ENCODE measurements at regions not wholly inside any gene's neighbourhood (a gene's known extent, or its start where the extent isn't known, plus 50 kb on each side); places are given as distances from the start of the nearest gene placed in this dataset.

GRCh38 chr9:95669253-95669652 lies 152.5 kb upstream of the PTCH1 start:
- Histone ChIP-seq H3K4me3 (no peak overlapping the region), H3K36me3 (no peaks in the 10 kb centered on the region), H3K4me1 (ENCODE audit: control insufficient read depth in 1 of 2, low read depth in 2 of 2) (peaks cover 0 to under 1% of the 10 kb centered on the region in 2 donors), H3K27ac (no peak overlapping the region), H3K9me3 (no peaks in the 10 kb centered on the region), H3K27me3 (replicated peaks; ENCODE audit: insufficient read depth) (no peaks in the 10 kb centered on the region)
- DNase-seq (ENCODE audit: low spot score) (no peak), ATAC-seq (ENCODE audit: insufficient number of reproducible peaks, low FRiP score, low read depth) (no peak)
- TF ChIP-seq CTCF (IDR thresholded peaks at IDR 0.05): no peak

- ATAC-seq (ENCODE audit: insufficient number of reproducible peaks, low FRiP score, low read depth) (no peak), DNase-seq (ENCODE audit: low spot score) (no peak)
- no peak for TF ChIP-seq CTCF (IDR thresholded peaks at IDR 0.05)
- no peaks in the 10 kb centered on the region for H3K36me3 ChIP-seq
- H3K27me3 ChIP-seq (replicated peaks; ENCODE audit: insufficient read depth): no peaks in the 10 kb centered on the region
- no peaks in the 10 kb centered on the region for H3K4me1 ChIP-seq (ENCODE audit: control insufficient read depth in 1 of 2, low read depth in 2 of 2)
- H3K4me3 ChIP-seq: no peak overlapping the region
- H3K27ac ChIP-seq: no peak overlapping the region
- H3K9me3 ChIP-seq: no peaks in the 10 kb centered on the region
Observed at GRCh38 chr9:95667789-95668188, 151.0 kb upstream of the PTCH1 start.

GRCh38 chr9:95666785-95667155 lies 150.0 kb upstream of the PTCH1 start:
- no peak for TF ChIP-seq CTCF (IDR thresholded peaks at IDR 0.05)
- no peak for ATAC-seq (ENCODE audit: insufficient number of reproducible peaks, low FRiP score, low read depth)

GRCh38 chr9:95666096-95666784 lies 149.5 kb upstream of the PTCH1 start:
- TF ChIP-seq CTCF (IDR thresholded peaks at IDR 0.05): no peak
- Histone ChIP-seq H3K4me3 (no peak overlapping the region), H3K36me3 (no peaks in the 10 kb centered on the region), H3K27ac (no peak overlapping the region), H3K9me3 (no peaks in the 10 kb centered on the region), H3K4me1 (ENCODE audit: control insufficient read depth in 1 of 2, low read depth in 2 of 2) (no peaks in the 10 kb centered on the region), H3K27me3 (replicated peaks; ENCODE audit: insufficient read depth) (no peaks in the 10 kb centered on the region)
- DNase-seq (ENCODE audit: low spot score): no peak
- no peak for ATAC-seq (ENCODE audit: insufficient number of reproducible peaks, low FRiP score, low read depth)

More at GRCh38 chr9:95666785-95667155, 150.0 kb upstream of the PTCH1 start:
- Histone ChIP-seq H3K36me3 (no peaks in the 10 kb centered on the region), H3K27ac (no peak overlapping the region), H3K4me1 (ENCODE audit: control insufficient read depth in 1 of 2, low read depth in 2 of 2) (no peaks in the 10 kb centered on the region), H3K4me3 (no peak overlapping the region), H3K27me3 (replicated peaks; ENCODE audit: insufficient read depth) (no peaks in the 10 kb centered on the region), H3K9me3 (no peaks in the 10 kb centered on the region)
- no peak for DNase-seq (ENCODE audit: low spot score)

GRCh38 chr9:95653246-95653645 lies 136.5 kb upstream of the PTCH1 start:
- ATAC-seq (ENCODE audit: insufficient number of reproducible peaks, low FRiP score, low read depth) (no peak), DNase-seq (ENCODE audit: low spot score) (no peak)
- no peaks in the 10 kb centered on the region for H3K36me3 ChIP-seq
- no peak overlapping the region for H3K4me3 ChIP-seq
- H3K27ac ChIP-seq: no peak overlapping the region
- H3K27me3 ChIP-seq (replicated peaks; ENCODE audit: insufficient read depth): no peaks in the 10 kb centered on the region
- no peak for TF ChIP-seq CTCF (IDR thresholded peaks at IDR 0.05)
- H3K4me1 ChIP-seq (ENCODE audit: control insufficient read depth in 1 of 2, low read depth in 2 of 2): no peaks in the 10 kb centered on the region
- H3K9me3 ChIP-seq: no peaks in the 10 kb centered on the region

Measured in thoracic aorta (tissue), 2 donors.